HEK293T (cell line): ENCODE measurements at regions not wholly inside any gene's neighbourhood (a gene's known extent, or its start where the extent isn't known, plus 50 kb on each side); places are given as distances from the start of the nearest gene placed in this dataset.

Source experiments
- BHLHE40 ChIP-seq: fragments of 450-650 bp; IDR thresholded peaks from 2 replicates; pipeline ENCODE4 v1.6.1; 2016; ENCODE audit warnings: mild to moderate bottlenecking, moderate library complexity, borderline replicate concordance
- FOXA1 ChIP-seq: fragments of 450-650 bp; IDR thresholded peaks from 2 replicates; pipeline ENCODE4 v1.6.1; 2016; ENCODE audit warnings: mild to moderate bottlenecking
- FOXK2 ChIP-seq: fragments of 450-650 bp; IDR thresholded peaks from 2 replicates; pipeline ENCODE4 v1.6.1; 2016; ENCODE audit warnings: mild to moderate bottlenecking
- FOXM1 ChIP-seq: fragments of 450-650 bp; IDR thresholded peaks from 2 replicates; pipeline ENCODE4 v1.6.1; 2017; ENCODE audit warnings: mild to moderate bottlenecking, borderline replicate concordance
- L3MBTL2 ChIP-seq: fragments of 450-650 bp; conservative IDR thresholded peaks from 2 replicates; pipeline ENCODE4 v1.6.1; 2016; ENCODE audit warnings: mild to moderate bottlenecking
- LEF1 ChIP-seq: fragments of 450-650 bp; IDR thresholded peaks from 2 replicates; pipeline ENCODE4 v1.6.1; 2017; ENCODE audit warnings: mild to moderate bottlenecking, borderline replicate concordance
- NFRKB ChIP-seq: fragments of 450-650 bp; IDR thresholded peaks from 2 replicates; pipeline ENCODE4 v1.6.1; 2016; ENCODE audit warnings: mild to moderate bottlenecking, moderate library complexity
- SP1 ChIP-seq: fragments of 450-650 bp; IDR thresholded peaks from 2 replicates; pipeline ENCODE4 v1.6.1; 2017

GRCh38 chr5:121503111-121503840 is 348.4 kb upstream of the FTMT start:
- TF ChIP-seq SP1 (no peak), L3MBTL2 (no peak), FOXK2 (no peak), LEF1 (no peak), NFRKB (no peak), FOXM1 (no peak), FOXA1 (no peak), BHLHE40 (no peak)
